Ecto neural progenitor cell (in vitro differentiated cells): ENCODE measurements at regions not wholly inside any gene's neighbourhood (a gene's known extent, or its start where the extent isn't known, plus 50 kb on each side); places are given as distances from the start of the nearest gene placed in this dataset.

ENCODE experiments used
- DNase-seq: peaks from one replicate; pipeline ENCODE4 v3.0.0-alpha.2; 2018; ENCODE audit warnings: low spot score

DNA sequence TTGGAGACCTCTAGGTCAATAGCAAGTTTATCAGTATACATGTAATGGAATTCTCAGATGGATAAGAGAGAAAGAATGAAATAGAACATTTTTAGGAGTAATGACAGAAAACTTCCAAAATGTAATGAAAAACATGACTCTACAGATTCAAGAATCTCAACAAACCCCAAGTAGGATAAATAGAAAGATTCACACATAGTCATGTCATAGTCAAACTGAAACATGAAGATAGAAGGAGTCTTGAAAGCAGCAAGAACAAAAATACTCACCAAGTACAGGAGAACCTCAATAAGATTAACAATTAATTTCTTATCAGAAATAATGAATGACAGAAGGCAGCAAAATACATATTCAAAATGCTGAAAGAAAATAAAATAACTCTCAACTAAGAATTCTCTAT, 164.5 kb downstream of the SPATA31D1 start:
- DNase-seq = no peak

DNA sequence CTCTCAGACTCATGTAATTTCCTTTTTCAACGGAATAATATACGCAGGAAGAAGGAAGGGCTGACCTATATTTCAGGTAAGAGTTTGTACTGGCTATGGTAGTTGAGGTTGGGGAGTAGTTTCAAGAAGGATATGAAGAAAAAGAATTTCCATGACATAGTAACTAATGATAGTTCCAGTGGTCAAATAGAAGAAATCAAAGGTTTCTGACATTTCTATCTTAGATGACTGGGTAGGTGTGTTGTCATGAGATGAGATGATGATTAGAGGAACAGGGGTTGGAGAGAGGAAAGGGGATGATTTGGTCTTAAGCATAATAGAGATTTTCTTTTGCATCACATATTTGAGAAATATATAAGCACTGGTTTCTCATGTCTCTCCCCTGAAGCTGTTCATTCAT, 166.0 kb downstream of the SPATA31D1 start:
- DNase-seq = no peak

- no peak for DNase-seq
Observed at GRCh38 chr9:82161876-82162275, 173.3 kb downstream of the SPATA31D1 start.

GRCh38 chr9:82164159-82164558, 175.6 kb downstream of the SPATA31D1 start:
- DNase-seq = no peak

GRCh38 chr9:82167296-82167695, 178.7 kb downstream of the SPATA31D1 start:
- no peak for DNase-seq

DNA sequence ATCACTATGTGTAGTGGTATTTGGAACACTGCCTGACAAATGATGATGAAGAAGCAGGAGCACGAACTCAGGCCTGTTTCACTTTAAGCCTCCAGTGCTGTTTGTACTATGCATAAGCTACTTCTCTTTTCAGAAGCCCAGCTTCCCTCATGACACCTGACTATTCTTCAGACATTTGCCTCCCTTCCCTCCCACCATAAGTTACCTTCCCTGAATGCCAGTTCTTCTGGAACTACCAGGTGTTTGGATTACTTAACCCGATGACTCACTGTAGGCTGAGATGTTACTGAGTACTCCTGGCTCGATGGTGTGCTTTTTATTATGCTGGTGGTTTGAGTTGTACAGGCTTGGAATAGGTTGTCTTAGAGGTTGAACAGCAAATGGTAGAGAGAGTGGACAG, 180.0 kb downstream of the SPATA31D1 start:
- DNase-seq = no peak

DNA sequence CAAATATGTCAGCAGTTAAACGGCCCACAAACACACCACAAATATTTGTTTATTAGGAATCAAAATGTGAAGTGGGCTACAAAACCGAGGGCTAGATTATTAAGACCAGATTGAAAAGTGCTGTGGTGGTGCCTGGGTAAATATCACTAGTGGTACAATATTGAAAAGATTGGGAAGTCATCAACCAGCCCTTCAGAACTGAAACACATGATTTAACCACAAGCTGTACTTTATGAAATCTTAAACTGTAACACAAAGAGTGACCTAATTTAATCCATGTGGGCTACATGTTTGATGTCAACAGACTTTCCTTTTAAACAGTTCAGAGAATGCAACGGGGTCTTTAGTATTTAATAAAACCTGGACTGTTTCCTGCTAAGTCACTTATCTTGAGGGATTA, 182.3 kb downstream of the SPATA31D1 start:
- no peak for DNase-seq

DNA sequence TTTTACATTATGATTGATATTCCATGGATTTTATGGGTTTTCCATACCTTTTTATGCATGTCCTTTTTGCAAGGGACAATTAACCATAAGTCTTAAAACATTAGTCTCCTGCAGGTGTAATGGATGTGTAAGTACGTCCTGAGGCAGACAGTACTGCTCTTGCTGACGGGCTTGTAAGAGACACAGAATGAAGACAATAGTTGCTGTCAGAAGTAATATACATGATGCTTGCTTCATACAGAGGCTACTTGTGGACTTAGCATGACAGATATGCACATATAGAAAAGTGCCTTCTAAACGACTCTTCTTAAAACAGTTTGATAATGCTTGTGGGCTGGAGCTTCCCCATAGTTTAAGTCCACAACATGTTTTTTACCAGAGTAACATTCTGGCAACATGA, 182.7 kb downstream of the SPATA31D1 start:
- no peak for DNase-seq

DNA sequence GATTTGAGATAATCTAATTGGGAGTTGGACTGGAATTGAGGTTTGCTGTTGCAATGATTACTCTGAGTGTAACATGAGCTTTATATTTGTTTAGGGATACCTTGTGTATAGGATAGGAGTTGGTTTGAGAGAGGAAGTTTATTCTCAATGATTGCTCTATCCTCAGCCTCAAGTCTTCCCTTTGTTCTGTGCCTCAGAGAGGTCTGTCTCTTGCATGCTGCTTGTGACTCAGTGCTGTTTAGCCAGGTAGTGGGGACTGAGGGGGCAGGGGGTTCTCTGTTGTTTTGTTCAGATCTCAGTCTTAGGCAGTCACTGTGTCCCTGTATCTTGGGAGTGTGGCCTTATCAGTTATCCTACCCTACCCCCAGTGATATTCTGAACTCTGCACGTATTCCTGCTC, 192.1 kb downstream of the SPATA31D1 start:
- no peak for DNase-seq

- DNase-seq = no peak
Observed at GRCh38 chr9:82183181-82183860, 194.7 kb downstream of the SPATA31D1 start.

DNA sequence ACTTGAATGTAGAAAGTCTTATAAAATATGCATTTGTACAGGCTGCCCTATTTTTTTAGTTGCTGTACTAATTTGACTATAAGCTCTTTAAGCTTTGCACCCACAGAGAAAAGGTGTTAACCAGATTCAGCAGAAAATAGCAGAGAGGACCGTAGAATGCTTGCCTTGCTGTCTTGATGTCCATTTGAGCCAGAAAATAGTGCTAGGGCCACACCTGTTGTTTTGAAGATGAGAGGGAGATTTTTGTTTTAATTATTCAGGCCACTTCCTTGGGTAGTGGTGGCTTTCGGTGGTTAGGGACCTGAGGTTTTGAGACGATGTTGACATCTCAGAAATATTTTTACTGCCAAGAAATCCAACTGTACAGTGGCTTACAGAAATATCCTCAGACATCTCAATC, 196.0 kb downstream of the SPATA31D1 start:
- DNase-seq = no peak

DNA sequence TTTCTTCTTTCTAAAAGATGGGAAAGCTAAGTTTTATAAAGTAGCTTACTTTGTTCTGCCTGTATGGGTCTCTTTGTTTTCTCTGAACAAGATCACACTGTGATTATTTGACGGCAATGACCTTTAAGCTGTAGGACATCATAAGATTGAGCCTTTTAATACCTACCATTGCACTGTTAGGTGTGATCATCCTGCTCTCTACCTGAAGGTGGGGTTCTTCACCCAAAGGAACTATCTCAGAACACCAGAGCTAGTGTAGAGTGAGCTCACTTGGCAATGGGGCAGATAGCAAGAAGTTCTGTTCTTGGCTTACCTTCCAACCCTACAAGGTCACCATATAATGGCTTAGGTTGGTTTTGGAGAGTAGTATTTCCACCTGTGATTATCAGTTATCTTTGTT, 200.2 kb downstream of the SPATA31D1 start:
- no peak for DNase-seq

DNA sequence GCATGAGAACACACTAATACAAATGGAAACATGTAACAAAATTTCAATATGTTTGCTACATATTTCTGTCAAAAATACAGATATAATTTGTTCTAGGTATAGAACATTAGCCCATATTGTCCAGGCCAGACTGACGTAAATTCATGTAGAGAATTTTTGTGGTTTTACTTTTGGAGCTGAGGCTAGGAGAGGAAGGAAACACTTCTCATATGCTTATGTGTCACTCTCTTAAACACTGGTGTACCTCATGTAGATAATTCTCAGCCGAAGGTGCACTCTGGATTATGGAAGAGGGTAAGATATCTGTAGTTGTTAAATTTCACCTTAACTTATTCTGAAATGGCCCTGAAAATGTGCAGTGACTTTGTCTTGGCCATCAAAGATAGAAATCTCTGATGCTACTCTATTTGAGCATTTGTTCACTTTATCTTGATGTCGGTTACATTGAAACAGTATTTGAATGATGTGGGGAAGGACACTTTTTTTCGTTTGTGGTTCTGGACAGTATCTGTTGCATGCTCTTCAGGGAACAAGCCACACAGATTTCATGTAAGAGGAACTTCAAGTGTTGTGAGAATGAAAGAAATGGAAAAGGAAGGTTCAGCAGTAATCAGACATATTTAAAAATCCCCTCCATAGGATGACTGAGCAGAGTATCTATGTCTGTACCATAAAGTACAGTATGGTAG, 202.7 kb downstream of the SPATA31D1 start:
- DNase-seq = no peak

- no peak for DNase-seq
Observed at GRCh38 chr9:82192211-82192610, 203.6 kb downstream of the SPATA31D1 start.

GRCh38 chr9:82196622-82197441, 208.3 kb downstream of the SPATA31D1 start:
- no peak for DNase-seq

- DNase-seq = no peak
Observed at GRCh38 chr9:82201196-82201595, 212.6 kb downstream of the SPATA31D1 start.

DNA sequence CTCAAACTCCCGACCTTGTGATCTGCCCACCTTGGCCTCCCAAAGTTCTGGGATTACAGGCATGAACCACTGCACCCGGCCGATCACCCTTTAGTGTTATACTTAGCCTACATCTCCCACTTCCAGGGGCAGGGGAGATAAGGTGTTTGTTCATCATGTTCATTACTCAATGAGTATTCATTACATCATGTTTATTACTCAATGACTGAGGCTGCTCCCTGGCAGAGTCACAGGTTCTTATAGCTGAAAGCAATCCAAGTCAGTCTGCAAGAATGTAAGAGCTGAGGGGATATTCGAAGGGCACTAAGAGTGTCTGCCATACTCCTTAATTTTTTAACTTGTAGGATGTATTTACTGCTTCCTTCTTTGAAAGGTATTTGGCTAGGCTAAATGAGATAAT, 214.2 kb downstream of the SPATA31D1 start:
- DNase-seq = no peak

DNA sequence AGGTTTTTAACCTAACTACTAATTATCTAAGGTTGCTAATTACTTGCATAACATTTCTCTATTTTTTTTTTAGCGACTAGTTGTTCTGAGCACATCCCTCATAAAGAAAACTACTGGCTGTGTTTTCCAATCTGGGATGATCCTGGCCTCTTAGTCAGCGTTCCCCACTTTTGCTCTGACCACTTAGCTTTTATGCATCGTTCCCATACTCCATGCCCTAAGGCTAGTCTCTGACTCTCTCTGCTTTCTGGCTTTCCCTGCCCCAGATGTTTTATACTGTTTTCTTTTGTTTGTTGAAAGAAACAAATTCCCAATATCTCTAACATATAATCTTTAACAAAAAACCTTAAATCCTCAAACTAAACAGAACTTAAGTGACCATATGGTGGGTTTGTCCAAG, 217.9 kb downstream of the SPATA31D1 start:
- no peak for DNase-seq

DNA sequence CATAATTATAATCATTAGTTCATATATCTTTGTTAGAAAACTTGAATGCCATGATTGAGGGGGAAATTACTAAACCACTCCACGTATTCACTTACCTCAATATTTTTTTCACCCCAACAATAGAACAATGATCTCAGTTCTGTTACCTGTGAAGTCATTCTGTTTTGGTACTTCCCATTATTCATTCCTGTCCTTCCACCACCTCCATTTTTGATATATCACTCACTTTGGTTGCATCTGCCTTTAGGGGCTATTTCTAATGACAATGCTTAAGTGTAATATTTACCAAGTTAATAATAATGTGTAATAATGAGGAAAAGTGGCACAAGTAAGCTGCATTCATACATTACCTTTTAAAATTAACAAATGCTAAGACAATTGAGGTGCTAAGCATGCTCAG, 218.4 kb downstream of the SPATA31D1 start:
- no peak for DNase-seq

GRCh38 chr9:82208741-82209450, 220.3 kb downstream of the SPATA31D1 start:
- DNase-seq = no peak

DNA sequence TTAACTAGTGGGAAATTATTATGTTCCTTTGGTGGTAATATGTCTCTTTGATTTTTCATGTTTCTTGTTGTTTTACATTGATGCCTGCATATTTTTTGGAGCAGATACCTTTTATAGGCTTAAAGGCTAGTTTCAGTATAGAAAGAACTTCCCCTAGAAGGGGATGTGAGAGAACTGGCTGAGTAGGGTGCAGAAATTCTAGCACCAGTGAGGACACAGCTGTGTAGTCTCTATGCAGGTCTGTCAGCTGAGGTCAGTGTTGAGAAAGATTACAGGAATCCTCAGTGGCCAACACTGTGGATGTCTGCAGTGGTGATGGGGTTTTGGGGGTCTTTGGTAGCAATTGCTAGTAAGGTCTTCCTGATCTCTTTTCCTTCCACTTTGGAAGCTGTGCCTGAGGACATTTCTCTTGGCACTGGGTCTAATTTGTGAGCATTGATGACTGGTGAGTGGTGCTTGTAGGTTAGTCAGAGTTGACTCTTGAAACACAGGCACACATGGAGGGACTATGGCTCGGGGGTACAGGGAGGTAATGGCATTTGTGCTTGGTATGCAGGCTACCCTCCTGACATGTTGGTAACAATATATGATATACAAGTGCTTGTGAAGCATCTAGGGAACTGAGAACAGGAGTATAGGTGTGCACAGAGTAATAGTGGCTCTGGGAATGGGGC, 221.4 kb downstream of the SPATA31D1 start:
- no peak for DNase-seq

DNA sequence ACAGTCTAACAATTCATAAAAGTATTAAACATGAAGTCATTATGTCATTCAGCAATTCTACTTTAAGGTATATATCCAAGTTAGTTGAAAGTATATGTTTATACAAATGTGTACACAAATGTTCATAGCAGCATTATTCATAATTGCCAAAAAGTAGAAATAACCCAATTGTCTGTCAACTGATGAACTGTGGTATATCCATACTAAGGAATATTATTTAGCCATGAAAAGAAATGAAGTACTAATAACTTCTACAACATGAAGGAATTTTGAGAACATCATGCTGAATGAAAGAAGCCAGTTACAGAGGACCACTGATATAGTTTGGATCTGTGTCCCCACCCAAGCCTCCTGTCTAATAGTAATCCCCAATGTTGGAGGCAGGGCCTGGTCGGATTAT, 224.3 kb downstream of the SPATA31D1 start:
- DNase-seq = no peak
